ENCODE measurements at regions not wholly inside any gene's neighbourhood (a gene's known extent, or its start where the extent isn't known, plus 50 kb on each side); places are given as distances from the start of the nearest gene placed in this dataset.
A peak's percentile ranks its signal among the peaks of the same experiment; 100 is the strongest.

GRCh38 chr2:147396890-147397289 lies 447.9 kb upstream of the ACVR2A start:
- no peak for DNase-seq

DNA sequence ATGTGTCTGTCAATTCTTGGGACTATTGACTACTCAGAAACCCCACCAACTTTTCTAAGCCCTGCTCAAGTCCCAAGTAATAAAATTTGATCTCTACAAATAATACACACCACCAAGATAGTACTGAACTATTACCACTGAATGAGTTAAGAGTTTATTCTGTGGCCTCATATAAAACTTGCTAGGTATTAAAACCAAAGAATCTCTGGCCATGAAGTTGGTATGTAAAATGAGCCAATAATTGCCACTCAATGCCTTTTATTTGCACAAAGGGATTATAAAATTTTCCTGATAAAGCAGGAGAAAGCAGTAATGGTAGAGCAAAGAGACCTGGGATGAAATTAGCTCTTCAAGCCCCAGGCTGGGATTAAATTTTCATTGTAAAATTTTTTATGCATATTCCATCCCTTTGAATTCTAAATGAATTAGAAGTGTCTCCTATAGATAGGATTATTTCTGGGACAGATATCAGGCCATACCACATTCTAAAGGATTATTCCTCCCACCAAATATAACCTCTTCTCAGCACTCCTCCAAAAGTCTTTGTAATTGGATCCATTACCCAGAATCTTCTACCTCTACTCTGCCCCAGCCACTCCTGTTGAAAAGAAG lies 450.5 kb upstream of the ACVR2A start:
- DNase-seq = no peak

- no peak for DNase-seq
These were observed 452.6 kb upstream of the ACVR2A start for GRCh38 chr2:147392180-147392579.

DNA sequence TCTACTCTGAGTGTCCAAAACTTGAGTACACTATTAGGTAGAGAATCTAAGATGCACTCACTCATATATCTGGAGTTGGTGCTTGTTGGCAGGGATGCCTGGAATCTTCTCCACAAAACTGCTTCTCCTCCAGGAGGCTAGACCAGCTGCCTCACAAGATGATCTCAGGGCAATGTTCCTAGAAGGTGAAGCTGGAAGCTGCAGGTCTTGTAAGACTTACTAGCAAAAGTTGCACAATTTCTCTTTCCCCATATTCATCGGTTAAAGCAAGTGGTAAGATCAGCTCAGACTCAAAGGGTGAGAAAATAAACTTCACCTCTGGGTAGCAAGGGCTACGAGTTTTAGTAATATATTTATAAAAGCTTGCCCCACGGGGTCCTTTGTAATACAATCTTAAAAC lies 454.4 kb upstream of the ACVR2A start:
- no peak for DNase-seq

DNA sequence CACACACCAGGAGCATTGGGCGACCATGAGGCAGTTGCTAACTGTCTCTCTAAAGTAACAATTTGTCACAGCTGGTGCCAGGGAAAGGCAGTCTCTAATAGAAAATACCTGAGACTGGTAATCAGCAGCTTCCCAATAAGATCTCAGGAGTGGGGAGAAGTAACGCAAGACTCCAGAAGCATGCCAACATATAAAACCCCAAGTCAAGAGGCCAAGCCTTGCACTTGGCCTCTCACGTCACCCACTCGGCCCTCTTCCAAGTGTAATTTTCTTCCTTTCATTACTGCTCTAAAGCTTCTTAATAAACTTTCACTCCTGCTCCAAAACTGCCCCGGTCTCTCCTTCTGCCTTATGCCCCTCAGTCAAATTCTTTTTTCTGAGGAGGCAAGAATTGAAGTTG lies 455.6 kb upstream of the ACVR2A start:
- no peak for DNase-seq

- DNase-seq = no peak
These were observed 456.6 kb upstream of the ACVR2A start for GRCh38 chr2:147388217-147388616.

GRCh38 chr2:147386284-147386683 lies 458.5 kb upstream of the ACVR2A start:
- peak; percentile 5 for DNase-seq

DNA sequence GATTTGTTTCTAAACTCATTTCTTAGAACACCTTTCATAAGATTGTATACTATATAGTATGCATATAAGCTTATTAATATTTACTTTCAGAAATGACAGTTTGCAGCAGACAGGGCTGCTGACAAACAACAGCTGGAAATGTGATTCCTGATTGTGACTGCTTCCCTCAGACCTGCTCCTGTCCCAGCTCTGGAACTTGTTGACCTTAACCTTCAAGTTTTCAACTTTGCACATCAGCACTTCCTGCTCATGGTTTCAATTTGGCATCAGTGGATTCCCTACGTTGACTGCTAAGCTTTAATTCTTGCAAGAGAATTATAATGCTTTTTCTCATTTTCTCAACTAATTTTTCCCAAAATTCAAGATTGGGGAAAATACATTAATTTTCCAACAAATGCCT lies 459.2 kb upstream of the ACVR2A start:
- DNase-seq = no peak

DNA sequence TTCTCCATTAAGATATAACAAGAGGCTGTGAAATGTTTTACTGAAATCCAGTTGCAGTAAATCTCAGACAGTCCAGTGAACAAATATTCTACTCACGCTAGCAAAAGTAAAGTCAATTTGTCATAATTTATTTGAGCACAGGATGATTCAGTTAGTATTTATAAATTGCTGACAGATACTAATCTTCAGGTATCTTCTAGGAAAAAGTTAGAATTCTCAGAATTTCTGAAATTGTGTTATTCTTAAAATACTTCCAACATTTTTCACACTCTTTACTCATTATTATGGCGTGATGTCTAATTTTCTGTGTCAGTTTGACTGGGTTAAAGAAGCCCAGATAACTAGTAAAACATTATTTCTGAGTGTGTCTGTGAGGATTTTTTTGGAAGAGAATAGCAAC lies 460.2 kb upstream of the ACVR2A start:
- no peak for DNase-seq

- DNase-seq = no peak
These were observed 462.4 kb upstream of the ACVR2A start for GRCh38 chr2:147382322-147382948.

GRCh38 chr2:147378403-147378802 lies 466.4 kb upstream of the ACVR2A start:
- no peak for DNase-seq

DNA sequence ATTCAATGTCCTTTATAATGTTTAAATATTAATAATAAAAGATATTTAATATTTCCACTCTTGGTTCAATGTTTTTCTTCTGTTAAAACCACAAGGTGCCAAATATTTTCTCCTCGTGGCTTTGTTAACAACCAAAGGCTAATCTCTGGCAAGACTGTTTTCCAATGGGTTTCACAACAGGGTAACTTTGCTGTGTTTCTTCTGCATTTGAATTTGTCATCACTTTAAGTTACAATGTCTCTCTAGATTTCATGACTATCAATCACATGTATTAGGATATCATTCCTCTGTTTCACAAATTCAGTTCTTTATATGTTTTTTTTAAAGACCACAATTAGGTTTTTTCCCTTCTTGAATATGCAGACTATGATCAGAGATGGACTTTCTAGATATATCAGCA lies 469.8 kb upstream of the ACVR2A start:
- no peak for DNase-seq

GRCh38 chr2:147374423-147374811 lies 470.4 kb upstream of the ACVR2A start:
- DNase-seq = no peak

GRCh38 chr2:147373800-147374422 lies 470.9 kb upstream of the ACVR2A start:
- DNase-seq = no peak

DNA sequence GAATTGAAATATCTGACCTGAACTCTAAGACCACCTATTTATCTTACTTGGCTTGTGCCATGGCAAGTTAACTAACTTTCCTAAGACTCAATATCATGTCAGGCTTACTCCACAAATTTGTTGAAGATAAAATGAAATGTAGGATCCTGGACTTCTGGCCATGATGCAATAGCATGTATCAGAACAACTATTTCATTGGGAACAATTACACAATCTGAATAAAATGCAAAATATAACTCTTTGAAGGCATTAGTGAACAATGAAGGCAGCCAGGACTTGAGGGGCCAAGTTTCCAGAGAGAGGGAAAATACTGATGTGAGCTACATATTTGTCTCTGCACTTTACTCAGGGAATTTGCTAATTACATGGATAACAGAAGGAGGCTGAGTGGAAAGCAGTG lies 476.5 kb upstream of the ACVR2A start:
- no peak for DNase-seq

DNA sequence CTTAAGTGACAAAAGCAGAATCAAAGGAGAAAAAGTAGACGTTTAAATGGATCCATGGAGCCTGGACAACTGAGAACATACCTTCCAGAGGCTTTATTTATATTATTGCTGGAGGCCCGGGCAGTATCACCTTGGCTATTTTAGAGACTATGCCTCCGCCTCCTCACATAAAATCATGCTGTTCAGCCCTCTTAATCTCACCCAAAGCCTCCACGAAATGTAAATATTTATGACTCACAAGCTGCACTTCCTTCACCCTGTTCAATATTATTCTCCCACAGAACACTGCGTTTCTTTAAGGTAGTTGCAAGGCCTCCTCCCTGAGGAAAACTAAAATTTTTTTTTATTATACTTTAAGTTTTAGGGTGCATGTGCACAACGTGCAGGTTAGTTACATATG lies 478.6 kb upstream of the ACVR2A start:
- DNase-seq = no peak

DNA sequence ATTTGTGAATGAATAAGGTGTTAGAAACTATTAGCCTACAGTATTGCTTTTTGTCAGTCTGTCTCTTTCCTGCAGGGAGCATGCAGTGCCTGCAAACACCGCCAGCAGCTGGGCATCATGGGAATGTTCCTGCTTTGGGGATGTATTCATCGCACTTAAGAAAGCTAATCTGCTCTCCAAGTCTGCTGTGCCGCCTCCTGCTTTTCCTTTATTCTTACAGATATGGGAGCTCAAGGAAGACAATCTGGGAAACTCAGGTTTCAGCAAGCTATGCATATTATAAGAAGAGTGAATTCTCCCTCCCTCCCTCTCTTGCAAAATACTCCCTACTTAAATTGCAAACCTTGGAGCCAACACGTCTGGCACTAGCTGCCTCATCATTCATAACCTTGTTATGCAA lies 479.2 kb upstream of the ACVR2A start:
- DNase-seq = no peak

DNA sequence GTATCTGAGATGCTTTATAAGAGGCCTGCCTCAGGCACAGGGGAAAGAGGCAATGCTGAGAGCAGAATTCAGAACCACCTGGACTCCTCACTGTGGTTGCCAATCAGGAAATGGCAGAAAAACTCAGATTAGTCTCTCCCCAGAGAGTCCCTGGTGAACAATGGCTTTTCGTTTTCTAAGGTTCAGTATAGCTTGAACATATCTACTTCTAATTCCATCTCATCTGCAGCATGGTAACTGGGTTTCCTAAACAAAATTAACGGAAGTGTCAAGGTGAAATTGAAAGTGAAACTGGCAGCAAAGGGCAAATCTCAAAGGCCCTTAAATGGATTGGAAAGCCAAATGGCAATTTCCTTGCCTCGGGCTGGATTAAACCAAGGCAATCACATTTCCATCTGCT lies 480.2 kb upstream of the ACVR2A start:
- DNase-seq = no peak

DNA sequence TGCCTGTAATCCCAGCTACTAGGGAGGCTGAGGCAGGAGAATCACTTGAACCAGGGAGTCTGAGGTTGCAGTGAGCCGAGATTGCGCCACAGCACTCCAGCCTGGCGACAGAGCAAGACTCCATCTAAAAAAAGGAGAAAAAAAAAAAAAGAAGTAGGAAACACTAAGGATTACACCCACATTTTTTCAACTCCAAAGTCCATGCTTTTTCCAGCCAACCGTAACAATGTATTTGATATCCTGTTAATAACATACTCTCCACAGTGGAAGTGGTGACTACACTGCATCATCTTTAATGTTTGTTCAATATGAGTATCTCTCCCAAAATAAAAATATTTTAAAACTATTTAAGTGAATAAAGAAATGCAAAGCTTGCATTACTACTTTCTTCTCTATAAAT lies 481.6 kb upstream of the ACVR2A start:
- DNase-seq = no peak

GRCh38 chr2:147358375-147358774 lies 486.5 kb upstream of the ACVR2A start:
- DNase-seq = no peak

DNA sequence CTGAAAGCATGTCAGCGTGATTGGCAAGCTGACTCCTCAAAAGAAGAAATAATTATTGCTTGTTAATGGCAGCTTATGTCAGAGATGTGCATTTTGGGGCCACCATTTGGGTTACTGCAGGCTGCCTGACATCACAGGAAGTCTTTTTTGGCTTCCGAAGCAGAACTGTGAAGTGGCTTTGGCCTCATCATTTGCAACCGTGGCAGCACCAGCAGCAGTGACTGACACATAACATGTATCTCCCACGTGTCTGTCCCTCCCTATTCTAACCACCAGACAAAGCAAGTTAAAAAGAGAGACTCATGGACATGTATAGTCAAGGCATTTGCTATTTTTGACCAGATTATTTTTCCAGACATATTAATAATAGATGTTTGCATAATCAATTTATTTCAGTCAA lies 488.7 kb upstream of the ACVR2A start:
- DNase-seq = no peak

DNA sequence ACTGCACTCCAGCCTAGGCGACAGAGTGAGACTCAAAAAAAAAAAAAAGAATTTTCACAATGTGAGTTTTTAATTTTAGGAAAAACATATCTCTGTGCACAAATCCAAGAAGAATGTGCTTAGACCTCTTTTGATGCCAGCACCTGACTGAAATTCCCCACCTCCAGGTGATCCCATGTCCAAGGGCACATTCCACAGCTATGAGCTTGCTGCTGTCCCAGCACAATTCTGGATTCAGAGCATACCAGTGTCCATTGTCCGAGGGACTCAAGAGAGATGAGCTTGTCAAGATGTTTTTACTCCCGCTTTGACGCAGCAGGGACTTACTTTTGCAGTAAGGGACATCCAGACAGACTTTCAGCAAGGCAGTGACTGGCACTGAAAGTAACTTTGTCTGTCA lies 489.1 kb upstream of the ACVR2A start:
- DNase-seq = no peak

DNA sequence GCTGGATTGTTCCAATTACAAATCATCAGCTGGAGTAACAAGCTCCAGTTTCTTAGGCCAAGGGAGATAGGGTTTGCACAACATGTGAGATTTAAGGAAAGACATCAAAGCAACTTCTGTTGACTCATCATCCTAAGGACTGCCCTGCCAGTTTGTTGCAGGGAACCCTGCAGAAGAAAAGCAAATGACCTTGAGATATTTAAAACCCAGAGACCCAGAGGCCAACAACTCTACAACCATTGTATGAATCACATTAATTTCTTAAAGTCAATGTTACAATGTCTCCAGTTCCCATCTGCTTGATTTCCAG lies 491.8 kb upstream of the ACVR2A start:
- DNase-seq = no peak

GRCh38 chr2:147352264-147353071 lies 492.4 kb upstream of the ACVR2A start:
- DNase-seq = no peak

All from inflammatory macrophage treated with lipopolysaccharide for 4 hours (primary cell).